ENCODE measurements at regions not wholly inside any gene's neighbourhood (a gene's known extent, or its start where the extent isn't known, plus 50 kb on each side); places are given as distances from the start of the nearest gene placed in this dataset.
A peak's percentile ranks its signal among the peaks of the same experiment; 100 is the strongest.

- no peak overlapping the region for H3K4ac ChIP-seq (ENCODE audit: low read depth, low read length)
- H3K23ac ChIP-seq (ENCODE audit: low read length): no peak overlapping the region
- peak; percentile 32 for DNase-seq
- no peaks in the 10 kb centered on the region for H3K79me1 ChIP-seq (ENCODE audit: low read length)
- H3K27ac ChIP-seq (ENCODE audit: low read depth, low read length): no peak overlapping the region
- WGBS (ENCODE audit: extremely low coverage, insufficient coverage, low lambda C conversion rate): no CpG with 5 or more reads among the region's 3 CpGs
- no peak overlapping the region for H3K9ac ChIP-seq (ENCODE audit: low read length)
- no peak overlapping the region for H2BK15ac ChIP-seq (replicated peaks; ENCODE audit: low read depth)
- no peak overlapping the region for H4K5ac ChIP-seq (ENCODE audit: low read length)
- no peak overlapping the region for H2BK120ac ChIP-seq (ENCODE audit: low read depth, low read length)
- no peak overlapping the region for H2AK5ac ChIP-seq (ENCODE audit: low read length)
- no peaks in the 10 kb centered on the region for H3K36me3 ChIP-seq (ENCODE audit: control insufficient read depth, insufficient read depth, low read length)
- peaks cover 14% of the 10 kb centered on the region for H3K4me1 ChIP-seq (ENCODE audit: control insufficient read depth, low read depth, low read length)
- no peak overlapping the region for H3K18ac ChIP-seq (ENCODE audit: low read length)
- H3K27me3 ChIP-seq (ENCODE audit: insufficient read depth, low read length, poor library complexity): no peaks in the 10 kb centered on the region
- H3K4me2 ChIP-seq (ENCODE audit: low read length): no peak overlapping the region
- no peaks in the 10 kb centered on the region for H3K79me2 ChIP-seq (ENCODE audit: control insufficient read depth, insufficient read depth, low read length)
- no peak overlapping the region for H3K4me3 ChIP-seq (ENCODE audit: low read length)
- H3K56ac ChIP-seq (ENCODE audit: low read length): no peak overlapping the region
- no peak overlapping the region for H4K8ac ChIP-seq (ENCODE audit: low read depth, low read length)
- no peak overlapping the region for H2BK5ac ChIP-seq (ENCODE audit: low read length)
Observed at GRCh38 chr10:35910234-35910633, 268.1 kb upstream of the FZD8 start.

GRCh38 chr10:35909121-35909720 lies 267.1 kb upstream of the FZD8 start:
- no peak overlapping the region for H3K9ac ChIP-seq (ENCODE audit: low read length)
- peak; percentile 94 for DNase-seq

GRCh38 chr10:35908451-35908850 lies 266.4 kb upstream of the FZD8 start:
- no peak for DNase-seq
- Histone ChIP-seq H3K27ac (ENCODE audit: low read depth, low read length) (no peak overlapping the region), H2BK15ac (replicated peaks; ENCODE audit: low read depth) (peak overlapping the region; percentile 66), H3K4me2 (ENCODE audit: low read length) (no peak overlapping the region), H2AK5ac (ENCODE audit: low read length) (no peak overlapping the region), H3K23ac (ENCODE audit: low read length) (no peak overlapping the region), H3K56ac (ENCODE audit: low read length) (no peak overlapping the region), H2BK5ac (ENCODE audit: low read length) (no peak overlapping the region), H3K18ac (ENCODE audit: low read length) (no peak overlapping the region), H3K4me3 (ENCODE audit: low read length) (no peak overlapping the region), H3K79me2 (ENCODE audit: control insufficient read depth, insufficient read depth, low read length) (no peaks in the 10 kb centered on the region), H3K27me3 (ENCODE audit: insufficient read depth, low read length, poor library complexity) (no peaks in the 10 kb centered on the region), H3K4ac (ENCODE audit: low read depth, low read length) (no peak overlapping the region), H4K5ac (ENCODE audit: low read length) (no peak overlapping the region), H3K4me1 (ENCODE audit: control insufficient read depth, low read depth, low read length) (peaks cover 11% of the 10 kb centered on the region), H3K9ac (ENCODE audit: low read length) (no peak overlapping the region), H3K36me3 (ENCODE audit: control insufficient read depth, insufficient read depth, low read length) (no peaks in the 10 kb centered on the region), H4K8ac (ENCODE audit: low read depth, low read length) (no peak overlapping the region), H2BK120ac (ENCODE audit: low read depth, low read length) (no peak overlapping the region), H3K79me1 (ENCODE audit: low read length) (no peaks in the 10 kb centered on the region)
- WGBS (ENCODE audit: extremely low coverage, insufficient coverage, low lambda C conversion rate): no CpG with 5 or more reads among the region's 2 CpGs

More at GRCh38 chr10:35909121-35909720, 267.1 kb upstream of the FZD8 start:
- H4K8ac ChIP-seq (ENCODE audit: low read depth, low read length): no peak overlapping the region
- H3K27ac ChIP-seq (ENCODE audit: low read depth, low read length): peak overlapping the region; percentile 20
- no peak overlapping the region for H2AK5ac ChIP-seq (ENCODE audit: low read length)
- peak overlapping the region; percentile 39 for H2BK15ac ChIP-seq (replicated peaks; ENCODE audit: low read depth)
- H4K5ac ChIP-seq (ENCODE audit: low read length): no peak overlapping the region
- no peak overlapping the region for H3K4me3 ChIP-seq (ENCODE audit: low read length)
- H2BK5ac ChIP-seq (ENCODE audit: low read length): no peak overlapping the region
- H3K23ac ChIP-seq (ENCODE audit: low read length): no peak overlapping the region
- H3K4me2 ChIP-seq (ENCODE audit: low read length): no peak overlapping the region
- peaks cover 14% of the 10 kb centered on the region for H3K4me1 ChIP-seq (ENCODE audit: control insufficient read depth, low read depth, low read length)
- no peaks in the 10 kb centered on the region for H3K79me1 ChIP-seq (ENCODE audit: low read length)
- peak overlapping the region; percentile 83 for H2BK120ac ChIP-seq (ENCODE audit: low read depth, low read length)
- no peaks in the 10 kb centered on the region for H3K27me3 ChIP-seq (ENCODE audit: insufficient read depth, low read length, poor library complexity)
- H3K79me2 ChIP-seq (ENCODE audit: control insufficient read depth, insufficient read depth, low read length): no peaks in the 10 kb centered on the region
- peak overlapping the region; percentile 34 for H3K56ac ChIP-seq (ENCODE audit: low read length)
- no CpG with 5 or more reads among the region's 12 CpGs for WGBS (ENCODE audit: extremely low coverage, insufficient coverage, low lambda C conversion rate)
- H3K18ac ChIP-seq (ENCODE audit: low read length): no peak overlapping the region
- H3K4ac ChIP-seq (ENCODE audit: low read depth, low read length): no peak overlapping the region
- H3K36me3 ChIP-seq (ENCODE audit: control insufficient read depth, insufficient read depth, low read length): no peaks in the 10 kb centered on the region

- Histone ChIP-seq H3K79me1 (ENCODE audit: low read length) (no peaks in the 10 kb centered on the region), H4K8ac (ENCODE audit: low read depth, low read length) (no peak overlapping the region), H2BK120ac (ENCODE audit: low read depth, low read length) (no peak overlapping the region), H3K27me3 (ENCODE audit: insufficient read depth, low read length, poor library complexity) (no peaks in the 10 kb centered on the region), H2BK5ac (ENCODE audit: low read length) (no peak overlapping the region), H3K4me2 (ENCODE audit: low read length) (no peak overlapping the region), H3K27ac (ENCODE audit: low read depth, low read length) (no peak overlapping the region), H3K56ac (ENCODE audit: low read length) (no peak overlapping the region), H4K5ac (ENCODE audit: low read length) (no peak overlapping the region), H2BK15ac (replicated peaks; ENCODE audit: low read depth) (no peak overlapping the region), H3K4me1 (ENCODE audit: control insufficient read depth, low read depth, low read length) (peaks cover 11% of the 10 kb centered on the region), H2AK5ac (ENCODE audit: low read length) (no peak overlapping the region), H3K79me2 (ENCODE audit: control insufficient read depth, insufficient read depth, low read length) (no peaks in the 10 kb centered on the region), H3K4ac (ENCODE audit: low read depth, low read length) (no peak overlapping the region), H3K23ac (ENCODE audit: low read length) (no peak overlapping the region), H3K4me3 (ENCODE audit: low read length) (no peak overlapping the region), H3K9ac (ENCODE audit: low read length) (no peak overlapping the region), H3K36me3 (ENCODE audit: control insufficient read depth, insufficient read depth, low read length) (no peaks in the 10 kb centered on the region), H3K18ac (ENCODE audit: low read length) (no peak overlapping the region)
- peak; percentile 76 for DNase-seq
- WGBS (ENCODE audit: extremely low coverage, insufficient coverage, low lambda C conversion rate): no CpG with 5 or more reads among the region's 9 CpGs
Observed at GRCh38 chr10:35907548-35907947, 265.5 kb upstream of the FZD8 start.

- Histone ChIP-seq H3K9ac (ENCODE audit: low read length) (no peak overlapping the region), H2BK120ac (ENCODE audit: low read depth, low read length) (no peak overlapping the region), H4K8ac (ENCODE audit: low read depth, low read length) (no peak overlapping the region), H3K4ac (ENCODE audit: low read depth, low read length) (no peak overlapping the region), H3K27ac (ENCODE audit: low read depth, low read length) (no peak overlapping the region), H3K23ac (ENCODE audit: low read length) (no peak overlapping the region), H2BK15ac (replicated peaks; ENCODE audit: low read depth) (no peak overlapping the region), H3K36me3 (ENCODE audit: control insufficient read depth, insufficient read depth, low read length) (no peaks in the 10 kb centered on the region), H3K27me3 (ENCODE audit: insufficient read depth, low read length, poor library complexity) (no peaks in the 10 kb centered on the region), H3K18ac (ENCODE audit: low read length) (no peak overlapping the region), H2AK5ac (ENCODE audit: low read length) (no peak overlapping the region), H3K4me2 (ENCODE audit: low read length) (no peak overlapping the region), H3K79me2 (ENCODE audit: control insufficient read depth, insufficient read depth, low read length) (no peaks in the 10 kb centered on the region), H3K79me1 (ENCODE audit: low read length) (no peaks in the 10 kb centered on the region), H2BK5ac (ENCODE audit: low read length) (no peak overlapping the region), H4K5ac (ENCODE audit: low read length) (no peak overlapping the region), H3K4me3 (ENCODE audit: low read length) (no peak overlapping the region), H3K56ac (ENCODE audit: low read length) (no peak overlapping the region), H3K4me1 (ENCODE audit: control insufficient read depth, low read depth, low read length) (peaks cover 5% of the 10 kb centered on the region)
- no CpG with 5 or more reads among the region's 3 CpGs for WGBS (ENCODE audit: extremely low coverage, insufficient coverage, low lambda C conversion rate)
- DNase-seq: no peak
Observed at GRCh38 chr10:35906155-35906554, 264.1 kb upstream of the FZD8 start.

GRCh38 chr10:35903021-35903420 lies 260.9 kb upstream of the FZD8 start:
- Histone ChIP-seq H2BK120ac (ENCODE audit: low read depth, low read length) (no peak overlapping the region), H3K9ac (ENCODE audit: low read length) (no peak overlapping the region), H3K27ac (ENCODE audit: low read depth, low read length) (no peak overlapping the region), H4K5ac (ENCODE audit: low read length) (no peak overlapping the region), H2BK15ac (replicated peaks; ENCODE audit: low read depth) (no peak overlapping the region), H3K4ac (ENCODE audit: low read depth, low read length) (no peak overlapping the region), H3K79me1 (ENCODE audit: low read length) (no peaks in the 10 kb centered on the region), H3K4me2 (ENCODE audit: low read length) (no peak overlapping the region), H3K79me2 (ENCODE audit: control insufficient read depth, insufficient read depth, low read length) (no peaks in the 10 kb centered on the region), H3K23ac (ENCODE audit: low read length) (no peak overlapping the region), H3K4me3 (ENCODE audit: low read length) (no peak overlapping the region), H3K27me3 (ENCODE audit: insufficient read depth, low read length, poor library complexity) (no peaks in the 10 kb centered on the region), H3K18ac (ENCODE audit: low read length) (peak overlapping the region; percentile 4), H4K8ac (ENCODE audit: low read depth, low read length) (no peak overlapping the region), H2AK5ac (ENCODE audit: low read length) (no peak overlapping the region), H3K36me3 (ENCODE audit: control insufficient read depth, insufficient read depth, low read length) (no peaks in the 10 kb centered on the region), H3K4me1 (ENCODE audit: control insufficient read depth, low read depth, low read length) (no peaks in the 10 kb centered on the region), H2BK5ac (ENCODE audit: low read length) (no peak overlapping the region), H3K56ac (ENCODE audit: low read length) (no peak overlapping the region)
- DNase-seq: no peak
- no CpG with 5 or more reads among the region's 7 CpGs for WGBS (ENCODE audit: extremely low coverage, insufficient coverage, low lambda C conversion rate)
